A549 (cell line): ENCODE measurements at regions not wholly inside any gene's neighbourhood (a gene's known extent, or its start where the extent isn't known, plus 50 kb on each side); places are given as distances from the start of the nearest gene placed in this dataset.

Source experiments
- ATAC-seq, 2 experiments: fragments of 200-7000 bp in 1 of 2; fragments of >200 bp in 1 of 2; cut with Nextera tagmentation in 1 of 2; cut with Tn5 transposase in 1 of 2; 3 replicates each; pipeline versions ENCODE4 v1.8.0 to v1.9.1; 2018 to 2020; ENCODE audit warnings: mild to moderate bottlenecking in 1 of 2, moderate library complexity in 1 of 2
- CTCF ChIA-PET: fragments of 300-600 bp; sonication (Branson Sonifier 250); formaldehyde crosslinking; extraction: SDS; loops from one replicate; lab custom pipeline; 2021; ENCODE audit warnings: antibody characterized with exemption, inconsistent platforms; lab: Yijun Ruan, JAX
- POLR2A ChIA-PET: fragments of 350-600 bp; formaldehyde crosslinking; extraction: SDS; loops from one replicate; lab custom pipeline; 2021; ENCODE audit warnings: antibody characterized with exemption, inconsistent platforms; lab: Yijun Ruan, JAX
- DNase-seq, 2 experiments: peaks; one replicate each; pipeline versions ENCODE4 v3.0.0 to v3.0.0-alpha.2; 2011 to 2016; ENCODE audit warnings: low read depth in 1 of 2, low spot score in 1 of 2
- FAIRE-seq: peaks from 2 replicates; lab custom pipeline; 2011; peaks lifted over from hg19 to GRCh38; lab: Jason Lieb, UNC
- H3K27ac ChIP-seq, 2 experiments: fragments of >200 bp; sonication (Bioruptor Twin); formaldehyde crosslinking; 3 replicates each; pipeline ENCODE4 v1.5.1; 2016 to 2017
- H3K4me1 ChIP-seq: fragments of >200 bp; sonication (Bioruptor Twin); formaldehyde crosslinking; 3 replicates; pipeline ENCODE4 v1.6.1; 2016
- H3K4me2 ChIP-seq: fragments of >200 bp; sonication (Bioruptor Twin); formaldehyde crosslinking; 3 replicates; pipeline ENCODE4 v1.6.1; 2016
- H3K4me3 ChIP-seq: fragments of >200 bp; sonication (Bioruptor Twin); formaldehyde crosslinking; 3 replicates; pipeline ENCODE4 v1.5.1; 2016
- H3K9me3 ChIP-seq: fragments of >200 bp; sonication (Bioruptor Twin); formaldehyde crosslinking; 3 replicates; pipeline ENCODE4 v1.6.1; 2016
- ATOH8 ChIP-seq: fragments of 250-450 bp; sonication (Bioruptor Pico); IDR thresholded peaks from 2 replicates; pipeline ENCODE4 v1.5.0; 2020; ENCODE audit warnings: low read depth, mild to moderate bottlenecking, moderate library complexity
- CBX2 ChIP-seq: fragments of 200-600 bp; sonication (generic); IDR thresholded peaks from 2 replicates; pipeline ENCODE4 v1.6.1; 2016; ENCODE audit warnings: low read depth, mild to moderate bottlenecking, borderline replicate concordance
- CEBPB ChIP-seq, 2 experiments: fragments of >200 bp in 1 of 2; sonication (Bioruptor Twin) in 1 of 2; formaldehyde crosslinking in 1 of 2; IDR thresholded peaks; 2 replicates each; pipeline ENCODE4 v1.6.1; 2012 to 2016
- CHD2 ChIP-seq: fragments of 150-350 bp; IDR thresholded peaks from 2 replicates; pipeline ENCODE4 v1.6.1; 2014; ENCODE audit warnings: low read length; ENCODE audit not compliant: partially characterized antibody
- CTCF ChIP-seq: fragments of >200 bp; sonication (Bioruptor Twin); formaldehyde crosslinking; IDR thresholded peaks from 3 replicates; pipeline ENCODE4 v1.5.1; 2016
- EHMT2 ChIP-seq: fragments of 200-600 bp; sonication (generic); IDR thresholded peaks from 2 replicates; pipeline ENCODE4 v1.6.1; 2016; ENCODE audit warnings: antibody characterized with exemption, low read depth, mild to moderate bottlenecking, moderate library complexity
- ELK1 ChIP-seq: fragments of 150-350 bp; IDR thresholded peaks from 2 replicates; pipeline ENCODE4 v1.6.1; 2014; ENCODE audit warnings: low read depth, mild to moderate bottlenecking, low read length
- EP300 ChIP-seq, 2 experiments: fragments of >200 bp; sonication (Bioruptor Twin); formaldehyde crosslinking; IDR thresholded peaks; 2 replicates in 1 of 2; 3 replicates in 1 of 2; pipeline ENCODE4 v1.6.1; 2016 to 2017
- ESRRA ChIP-seq: fragments of 150-350 bp; IDR thresholded peaks from 2 replicates; pipeline ENCODE4 v1.6.1; 2014; ENCODE audit warnings: mild to moderate bottlenecking, low read length, borderline replicate concordance
- FOSB ChIP-seq: fragments of 250-450 bp; sonication (Bioruptor Pico); IDR thresholded peaks from 2 replicates; pipeline ENCODE4 v1.5.0; 2020; ENCODE audit warnings: mild to moderate bottlenecking, moderate library complexity
- FOSL2 ChIP-seq, 2 experiments: fragments of 450-650 bp in 1 of 2; fragments of >200 bp in 1 of 2; sonication (Bioruptor Twin) in 1 of 2; formaldehyde crosslinking; IDR thresholded peaks; 2 replicates each; pipeline versions ENCODE4 v1.5.0 to v1.6.1; 2016 to 2020; ENCODE audit warnings: mild to moderate bottlenecking in 1 of 2, moderate library complexity in 1 of 2
- HEYL ChIP-seq: fragments of 250-450 bp; sonication (Bioruptor Pico); IDR thresholded peaks from 2 replicates; pipeline ENCODE4 v1.8.0; 2021; ENCODE audit warnings: mild to moderate bottlenecking, moderate library complexity
- KDM1A ChIP-seq: fragments of 200-600 bp; sonication (generic); IDR thresholded peaks from 2 replicates; pipeline ENCODE4 v1.6.1; 2016; ENCODE audit warnings: low read depth, mild to moderate bottlenecking
- MAX ChIP-seq: IDR thresholded peaks from 2 replicates; pipeline ENCODE4 v1.6.1; 2012
- NFE2L2 ChIP-seq: fragments of 150-350 bp; conservative IDR thresholded peaks from 2 replicates; pipeline ENCODE4 v1.6.1; 2014; ENCODE audit warnings: low read length
- NPAS2 ChIP-seq: fragments of 250-450 bp; sonication (Bioruptor Pico); IDR thresholded peaks from 2 replicates; pipeline ENCODE4 v1.8.0; 2022; ENCODE audit warnings: mild to moderate bottlenecking, moderate library complexity, borderline replicate concordance
- RAD21 ChIP-seq, 2 experiments: fragments of >200 bp in 1 of 2; sonication (Bioruptor Twin) in 1 of 2; formaldehyde crosslinking in 1 of 2; IDR thresholded peaks in 1 of 2; conservative IDR thresholded peaks in 1 of 2; 2 replicates in 1 of 2; 3 replicates in 1 of 2; pipeline ENCODE4 v1.6.1; 2012 to 2018; ENCODE audit warnings: inconsistent platforms in 1 of 2
- RCOR1 ChIP-seq: fragments of 150-350 bp; IDR thresholded peaks from 2 replicates; pipeline ENCODE4 v1.6.1; 2014; ENCODE audit warnings: antibody characterized with exemption, low read length, low read depth
- RNF2 ChIP-seq: fragments of 200-600 bp; sonication (generic); IDR thresholded peaks from 2 replicates; pipeline ENCODE4 v1.6.1; 2016; ENCODE audit warnings: low read depth, mild to moderate bottlenecking, antibody characterized with exemption, moderate library complexity, borderline replicate concordance
- SMC3 ChIP-seq: fragments of >200 bp; sonication (Bioruptor Twin); formaldehyde crosslinking; IDR thresholded peaks from 3 replicates; pipeline ENCODE4 v1.6.1; 2018; ENCODE audit warnings: inconsistent platforms
- TFCP2L1 ChIP-seq: fragments of 250-450 bp; sonication (Bioruptor Pico); IDR thresholded peaks from 2 replicates; pipeline ENCODE4 v1.5.0; 2021; ENCODE audit warnings: mild to moderate bottlenecking
- ZC3H11A ChIP-seq: fragments of 450-650 bp; IDR thresholded peaks from 2 replicates; pipeline ENCODE4 v1.6.1; 2014; ENCODE audit warnings: antibody characterized with exemption, mild to moderate bottlenecking
- ZSCAN20 ChIP-seq: fragments of 250-450 bp; sonication (Bioruptor Pico); IDR thresholded peaks from 2 replicates; pipeline ENCODE4 v1.8.0; 2022; ENCODE audit warnings: mild to moderate bottlenecking, moderate library complexity
- WGBS: methylation state at CpG from one replicate; pipeline ENCODE4 v1.1.6; 2017; ENCODE audit errors: missing lambda C conversion rate; 5-methylcytosine and 5-hydroxymethylcytosine counted together

GRCh38 chr6:14689639-14690038, 556.2 kb upstream of the JARID2 start:
- Histone ChIP-seq H3K9me3 (no peaks in the 10 kb centered on the region), H3K27ac (no peak overlapping the region), H3K4me2 (no peak overlapping the region), H3K4me3 (no peak overlapping the region), H3K4me1 (no peaks in the 10 kb centered on the region)
- POLR2A ChIA-PET, result no interaction called here
- TF ChIP-seq HEYL (CRISPR knock-in tag), result no peak
- TF ChIP-seq ESRRA, result no peak
- no peak for TF ChIP-seq EP300 (IDR thresholded peaks at IDR 0.05)
- TF ChIP-seq RCOR1, result no peak
- no peak for TF ChIP-seq ZC3H11A
- no peak for TF ChIP-seq RAD21 (conservative IDR thresholded peaks at IDR 0.05 in 1 of 2, IDR thresholded peaks at IDR 0.05 in 1 of 2)
- TF ChIP-seq KDM1A, result no peak
- no peak for TF ChIP-seq ATOH8
- TF ChIP-seq TFCP2L1 (CRISPR knock-in tag), result no peak
- no peak for TF ChIP-seq NFE2L2
- TF ChIP-seq NPAS2 (CRISPR knock-in tag), result no peak
- DNase-seq (no peak), ATAC-seq (no peak), FAIRE-seq (no peak)
- 89% methylated on average over 6 of the region's 6 CpGs for WGBS
- CTCF ChIA-PET, result no interaction called here

GRCh38 chr6:14690120-14691056, 555.5 kb upstream of the JARID2 start:
- no peak for ATAC-seq
- Histone ChIP-seq H3K27ac (no peak overlapping the region), H3K9me3 (no peaks in the 10 kb centered on the region), H3K4me3 (no peak overlapping the region)
- WGBS, result 86% methylated on average over 8 of the region's 8 CpGs
- FAIRE-seq, result no peak
- TF ChIP-seq CTCF (no peak), CHD2 (no peak), CEBPB (IDR thresholded peaks at IDR 0.05) (no peak), RNF2 (no peak), ELK1 (no peak), ZSCAN20 (CRISPR knock-in tag) (no peak), ESRRA (no peak), SMC3 (no peak), EHMT2 (no peak), FOSB (CRISPR knock-in tag) (no peak), MAX (no peak), CBX2 (no peak), FOSL2 (IDR thresholded peaks at IDR 0.05) (no peak), FOSL2 (CRISPR knock-in tag; IDR thresholded peaks at IDR 0.05) (no peak)
- TF ChIP-seq, all 56 proteins: peak for 0
- Histone ChIP-seq H3K4me2 (no peak overlapping the region), H3K4me1 (no peaks in the 10 kb centered on the region)
- no peak for DNase-seq
- CTCF ChIA-PET, result no interaction called here
- POLR2A ChIA-PET, result no interaction called here
